Thymus (tissue), 11 donors: ENCODE measurements at regions not wholly inside any gene's neighbourhood (a gene's known extent, or its start where the extent isn't known, plus 50 kb on each side); places are given as distances from the start of the nearest gene placed in this dataset.

Source experiments
- DNase-seq, 9 donors: peaks; one replicate each; pipeline ENCODE4 v3.0.0-alpha.2; 2013; ENCODE audit warnings: low spot score in 9 of 9, low read depth in 6 of 9, missing footprints in 1 of 9
- H3K27ac ChIP-seq, 2 donors: one replicate each; pipeline ENCODE4 v1.5.1; 2013; ENCODE audit warnings: control low read depth in 1 of 2, low read depth in 1 of 2, low read length in 1 of 2, mild to moderate bottlenecking in 1 of 2, moderate library complexity in 1 of 2
- H3K27me3 ChIP-seq, 2 donors: one replicate each; pipeline ENCODE4 v1.5.1; 2013; ENCODE audit warnings: low read length in 1 of 2; ENCODE audit not compliant: control insufficient read depth in 2 of 2, insufficient read depth in 1 of 2
- H3K36me3 ChIP-seq, 2 donors: one replicate each; pipeline ENCODE4 v1.5.1; 2013; ENCODE audit warnings: low read length in 1 of 2, mild to moderate bottlenecking in 1 of 2, moderate library complexity in 1 of 2; ENCODE audit not compliant: control insufficient read depth in 2 of 2, insufficient read depth in 2 of 2
- H3K4me1 ChIP-seq, 2 donors: one replicate each; pipeline ENCODE4 v1.5.1; 2013; ENCODE audit warnings: low read length in 2 of 2; ENCODE audit not compliant: control insufficient read depth in 2 of 2, insufficient read depth in 2 of 2
- H3K4me3 ChIP-seq, 2 donors: one replicate each; pipeline ENCODE4 v1.5.1; 2013; ENCODE audit warnings: low read length in 2 of 2, control low read depth in 1 of 2, mild to moderate bottlenecking in 1 of 2
- H3K9me3 ChIP-seq, 2 donors: one replicate each; pipeline ENCODE4 v1.5.1; 2013; ENCODE audit warnings: low read length in 1 of 2, mild to moderate bottlenecking in 1 of 2; ENCODE audit not compliant: control insufficient read depth in 2 of 2, insufficient read depth in 1 of 2
- WGBS: extraction: QIAGEN DNeasy Blood & Tissue Kit; methylation state at CpG from one replicate; pipeline ENCODE4 v1.1.7; 2013; 5-methylcytosine and 5-hydroxymethylcytosine counted together
- donor health status: healthy.

DNA sequence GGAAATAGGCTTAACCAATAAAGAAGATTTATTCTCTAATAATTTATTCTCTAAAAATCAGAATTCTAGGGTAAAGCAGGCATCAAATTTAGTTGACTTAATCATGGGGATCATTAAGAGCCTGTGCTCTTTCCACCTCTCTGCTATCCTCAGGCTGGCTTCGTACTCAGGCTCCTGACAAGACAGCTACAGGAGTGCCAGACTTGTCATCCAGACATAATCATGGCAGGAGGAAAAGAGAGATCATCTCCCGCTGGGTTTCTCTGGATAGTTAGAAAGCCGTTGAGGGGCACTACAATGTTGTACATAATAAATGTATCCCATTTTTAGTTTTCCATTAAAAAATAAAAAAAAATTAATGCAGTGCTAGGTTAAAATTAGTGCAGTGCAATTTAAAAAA lies 171.9 kb downstream of the SEC61B start:
- no peak overlapping the region for H3K4me3 ChIP-seq
- no peak overlapping the region for H3K27ac ChIP-seq
- H3K36me3 ChIP-seq, result no peaks in the 10 kb centered on the region
- no peaks in the 10 kb centered on the region for H3K4me1 ChIP-seq
- no peak for DNase-seq
- H3K27me3 ChIP-seq, result no peaks in the 10 kb centered on the region
- WGBS, result 65% methylated on average over 3 of the region's 3 CpGs
- no peaks in the 10 kb centered on the region for H3K9me3 ChIP-seq

DNA sequence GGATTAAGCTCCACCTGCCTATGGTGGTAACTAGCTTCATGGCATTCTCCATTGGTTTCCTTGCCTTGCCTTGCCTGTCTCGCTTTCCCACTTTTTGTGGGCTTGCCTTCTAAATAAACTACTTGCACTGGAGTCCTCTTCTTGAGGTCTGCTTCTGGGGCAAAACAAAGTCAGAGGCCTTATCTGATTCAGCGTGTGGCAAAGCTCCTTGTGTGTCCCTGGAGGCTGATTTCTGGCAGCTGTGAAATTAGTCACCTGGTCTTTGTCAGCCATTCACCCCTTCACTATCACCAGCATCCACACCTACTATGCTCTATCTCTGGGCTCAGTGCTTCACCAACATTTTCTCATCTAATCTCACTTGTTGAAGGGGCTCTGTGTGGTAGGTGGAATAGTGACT lies 176.2 kb downstream of the SEC61B start:
- no peak for DNase-seq
- H3K27ac ChIP-seq, result no peak overlapping the region
- WGBS, result 78% methylated on average over 2 of the region's 2 CpGs
- no peak overlapping the region for H3K4me3 ChIP-seq
- no peaks in the 10 kb centered on the region for H3K9me3 ChIP-seq
- H3K36me3 ChIP-seq, result no peaks in the 10 kb centered on the region
- peaks cover 0 to 2% of the 10 kb centered on the region in 2 donors for H3K27me3 ChIP-seq
- no peaks in the 10 kb centered on the region for H3K4me1 ChIP-seq

DNA sequence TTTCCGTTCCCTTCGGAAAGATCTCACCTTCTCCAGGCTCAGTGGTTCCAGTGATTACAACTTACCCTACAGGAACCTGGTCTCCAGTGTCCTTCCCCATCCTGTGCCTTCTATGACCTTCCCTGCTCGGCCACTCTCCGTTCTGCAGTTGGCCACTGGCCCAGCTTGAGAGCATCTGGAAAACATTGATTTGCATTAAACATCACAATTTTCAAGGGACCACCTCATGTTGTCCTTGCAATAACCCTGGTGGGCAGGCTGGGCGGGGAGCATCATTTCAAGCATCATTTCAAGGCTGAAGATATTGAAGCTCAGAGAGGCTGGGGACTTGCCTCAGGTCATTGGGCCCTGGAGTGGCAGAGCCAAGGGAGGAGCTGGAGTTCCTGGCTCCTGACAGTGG lies 177.4 kb downstream of the SEC61B start:
- H3K27me3 ChIP-seq, result peaks cover 0 to 2% of the 10 kb centered on the region in 2 donors
- H3K36me3 ChIP-seq, result no peaks in the 10 kb centered on the region
- no peak for DNase-seq
- no peak overlapping the region for H3K27ac ChIP-seq
- no peaks in the 10 kb centered on the region for H3K9me3 ChIP-seq
- no peaks in the 10 kb centered on the region for H3K4me1 ChIP-seq
- no peak overlapping the region for H3K4me3 ChIP-seq
- 96% methylated on average over 5 of the region's 5 CpGs for WGBS

DNA sequence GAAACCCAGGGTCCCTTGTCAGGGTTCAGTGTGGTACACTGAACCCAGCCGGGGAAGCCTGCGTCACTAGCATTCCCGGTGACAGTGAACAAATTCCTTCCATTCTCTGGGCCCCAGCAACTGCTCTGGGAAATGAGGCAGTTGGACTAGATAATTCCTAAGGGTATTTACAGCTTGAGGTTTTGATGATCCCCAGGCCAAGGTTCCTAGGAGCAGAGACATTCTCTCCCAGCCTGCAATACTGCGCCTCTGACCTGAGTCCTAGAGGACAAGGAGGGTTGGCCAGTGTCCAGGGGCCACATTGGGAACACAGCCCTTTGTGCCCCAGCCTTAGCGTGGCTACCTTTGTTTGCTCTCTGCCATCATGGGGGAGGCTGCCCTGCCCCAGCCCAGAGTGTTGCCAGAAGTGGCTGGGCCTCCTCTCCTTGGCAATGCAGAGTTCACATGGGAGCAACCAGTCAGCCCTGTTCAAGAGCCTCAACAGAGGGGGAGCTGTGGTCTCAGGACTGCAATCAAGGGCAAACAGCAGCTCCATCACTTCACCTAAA lies 178.2 kb downstream of the SEC61B start:
- H3K4me1 ChIP-seq, result no peaks in the 10 kb centered on the region
- DNase-seq, result no peak
- no peak overlapping the region for H3K27ac ChIP-seq
- no peaks in the 10 kb centered on the region for H3K36me3 ChIP-seq
- H3K9me3 ChIP-seq, result no peaks in the 10 kb centered on the region
- H3K4me3 ChIP-seq, result no peak overlapping the region
- peaks cover 0 to 2% of the 10 kb centered on the region in 2 donors for H3K27me3 ChIP-seq
- WGBS, result 97% methylated on average over 5 of the region's 5 CpGs

DNA sequence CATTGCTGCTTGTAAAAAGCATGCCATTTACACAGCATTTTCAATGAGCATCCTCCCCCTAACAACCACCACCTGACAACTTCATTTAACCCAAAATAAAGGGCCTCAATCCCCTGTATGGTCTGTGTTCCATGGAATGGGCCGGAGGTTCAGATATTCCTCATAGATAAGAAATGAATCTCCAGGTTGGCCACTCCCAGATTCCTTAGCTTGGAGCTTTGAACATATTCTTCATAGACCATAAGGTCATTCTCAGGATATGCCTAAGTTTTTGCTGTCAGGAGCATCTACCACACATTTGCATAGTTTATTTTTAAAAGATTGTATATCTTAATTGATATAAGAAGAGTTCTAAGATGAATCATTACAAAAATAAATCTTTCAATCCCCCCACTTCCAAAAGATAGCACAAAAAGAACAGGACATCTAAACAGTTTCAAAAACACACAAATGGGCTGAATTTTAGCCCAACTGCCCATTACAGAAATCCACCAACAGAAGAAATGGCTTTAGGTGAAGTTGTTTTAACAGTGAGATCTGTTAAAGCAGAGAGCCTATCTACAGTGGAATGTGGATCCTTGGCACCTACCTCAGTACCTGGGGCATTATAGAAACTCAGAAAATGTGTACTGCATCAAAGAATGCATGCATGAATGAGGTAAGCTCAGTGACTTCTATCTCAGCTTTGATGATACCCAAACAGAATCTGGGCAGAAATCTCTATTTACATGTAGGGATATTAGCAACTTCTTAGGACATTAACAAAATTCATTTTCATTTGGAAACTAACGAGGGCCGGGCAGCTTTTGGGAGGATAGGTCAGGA lies 179.8 kb downstream of the SEC61B start:
- WGBS, result 98% methylated on average over 3 of the region's 3 CpGs
- H3K27me3 ChIP-seq, result peaks cover 0 to 3% of the 10 kb centered on the region in 2 donors
- no peaks in the 10 kb centered on the region for H3K36me3 ChIP-seq
- no peaks in the 10 kb centered on the region for H3K4me1 ChIP-seq
- no peaks in the 10 kb centered on the region for H3K9me3 ChIP-seq
- no peak for DNase-seq
- H3K4me3 ChIP-seq, result no peak overlapping the region
- no peak overlapping the region for H3K27ac ChIP-seq

DNA sequence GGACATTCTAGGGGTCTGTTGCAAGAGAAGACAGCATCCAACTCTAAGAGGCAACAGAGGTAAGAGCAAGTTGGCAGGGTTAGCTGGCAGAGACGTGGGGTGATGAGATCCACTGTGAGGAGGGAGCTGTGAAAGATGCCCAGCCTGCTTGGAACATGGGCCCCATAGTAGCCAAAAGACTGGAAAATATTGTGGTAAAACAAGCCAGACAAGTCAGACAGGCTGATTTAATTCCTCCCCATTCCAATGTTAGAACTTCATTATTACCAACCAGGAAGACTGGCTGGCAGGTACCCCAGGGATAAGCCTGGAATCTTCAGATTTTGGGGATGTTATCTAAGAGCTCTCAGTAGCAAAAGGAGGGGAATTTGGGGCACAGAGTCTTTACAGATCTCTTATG lies 181.3 kb downstream of the SEC61B start:
- Histone ChIP-seq H3K4me1 (no peaks in the 10 kb centered on the region), H3K27ac (no peak overlapping the region), H3K27me3 (peaks cover 0 to 3% of the 10 kb centered on the region in 2 donors), H3K9me3 (no peaks in the 10 kb centered on the region), H3K4me3 (no peak overlapping the region), H3K36me3 (no peaks in the 10 kb centered on the region)
- WGBS, result 85% methylated on average over 1 of the region's 1 CpG
- DNase-seq, result no peak

DNA sequence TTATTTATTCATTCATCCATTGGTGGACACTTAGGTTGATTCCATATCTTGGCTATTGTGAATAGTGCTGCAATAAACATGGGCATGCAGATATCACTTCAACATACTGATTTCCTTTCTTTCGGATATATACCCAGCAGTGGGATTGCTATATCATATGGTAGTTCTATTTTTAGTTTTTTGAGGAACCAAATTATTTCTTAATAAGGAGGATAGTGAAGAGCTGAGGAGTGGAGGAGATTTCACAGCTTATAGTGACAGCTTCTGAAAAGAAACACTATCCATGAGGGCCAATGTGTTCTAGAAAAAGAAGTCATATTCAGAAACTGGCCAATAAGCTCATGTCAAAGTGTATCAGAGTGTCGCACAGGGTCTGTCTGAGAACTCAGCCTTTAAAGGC lies 183.3 kb downstream of the SEC61B start:
- Histone ChIP-seq H3K27ac (no peak overlapping the region), H3K4me1 (no peaks in the 10 kb centered on the region), H3K4me3 (no peak overlapping the region), H3K27me3 (peaks cover 0 to 2% of the 10 kb centered on the region in 2 donors), H3K9me3 (no peaks in the 10 kb centered on the region), H3K36me3 (no peaks in the 10 kb centered on the region)
- whole genome bisulfite sequencing, result 98% methylated on average over 2 of the region's 2 CpGs
- no peak for DNase-seq

DNA sequence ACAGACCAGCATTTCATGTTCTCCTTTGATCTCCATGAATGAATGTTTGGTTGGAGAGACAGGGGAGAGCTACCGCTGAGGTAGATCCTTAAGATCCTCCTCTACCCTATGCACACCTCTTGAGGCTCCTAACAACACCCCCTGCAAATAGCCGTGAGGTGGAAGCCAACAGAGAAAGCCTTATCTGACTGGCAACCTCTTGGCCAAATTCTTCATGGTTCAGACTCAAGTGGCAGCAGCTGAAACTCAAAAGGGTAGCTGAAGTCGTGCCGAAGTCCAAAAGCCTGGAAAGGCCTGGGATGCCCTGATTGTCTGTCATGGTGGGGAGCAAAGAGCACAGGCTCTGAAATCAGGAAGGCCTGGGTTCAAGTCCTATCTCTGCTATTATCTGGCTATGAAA lies 184.9 kb downstream of the SEC61B start:
- no peaks in the 10 kb centered on the region for H3K36me3 ChIP-seq
- no peak overlapping the region for H3K4me3 ChIP-seq
- H3K4me1 ChIP-seq, result no peaks in the 10 kb centered on the region
- peaks cover 0 to 2% of the 10 kb centered on the region in 2 donors for H3K27me3 ChIP-seq
- no peaks in the 10 kb centered on the region for H3K9me3 ChIP-seq
- DNase-seq, result no peak
- 86% methylated on average over 4 of the region's 4 CpGs for WGBS
- H3K27ac ChIP-seq, result no peak overlapping the region

DNA sequence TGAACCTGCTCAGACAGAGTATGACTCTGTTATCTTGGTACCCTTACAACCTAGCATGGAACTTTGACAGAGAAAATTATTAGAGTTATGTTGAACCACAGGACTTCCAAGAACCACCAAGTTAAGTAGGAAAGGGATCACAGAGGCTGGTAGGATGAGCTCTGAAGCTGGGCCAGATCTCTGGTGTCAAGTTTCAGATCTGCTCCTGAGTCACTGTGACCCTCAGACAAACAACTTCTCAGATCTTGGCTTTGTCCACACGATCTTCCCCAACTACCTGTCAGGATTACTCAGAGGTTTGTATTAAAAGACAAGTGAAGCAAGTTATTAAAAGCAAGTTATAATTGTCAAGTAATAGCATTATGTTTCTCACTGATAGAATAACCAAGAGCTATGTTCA lies 189.0 kb downstream of the SEC61B start:
- no peaks in the 10 kb centered on the region for H3K36me3 ChIP-seq
- peaks cover 0 to 2% of the 10 kb centered on the region in 2 donors for H3K27me3 ChIP-seq
- 92% methylated on average over 1 of the region's 1 CpG for WGBS
- no peaks in the 10 kb centered on the region for H3K9me3 ChIP-seq
- H3K27ac ChIP-seq, result no peak overlapping the region
- DNase-seq, result no peak
- H3K4me1 ChIP-seq, result no peaks in the 10 kb centered on the region
- no peak overlapping the region for H3K4me3 ChIP-seq
